Calu3 (cell line): ENCODE measurements at regions not wholly inside any gene's neighbourhood (a gene's known extent, or its start where the extent isn't known, plus 50 kb on each side); places are given as distances from the start of the nearest gene placed in this dataset.

ENCODE experiments used
- BruUV-seq: library from RNA; stranded (reverse); fragments of 400-500 nt; replicated peaks from 2 replicates; lab custom pipeline; 2021; lab: Mats Ljungman, UMichigan
- CTCF ChIA-PET: fragments of 300-600 bp; sonication (Branson Sonifier 250); formaldehyde crosslinking; loops from one replicate; lab custom pipeline; 2022; ENCODE audit warnings: antibody characterized with exemption; lab: Charles Lee
- DNase-seq: peaks from one replicate; pipeline ENCODE4 v3.0.0; 2022
- H3K27ac Mint-ChIP-seq: one replicate; pipeline ENCODE4 v1.8.0; 2022; ENCODE audit warnings: mixed read lengths; ENCODE audit not compliant: unreplicated experiment
- H3K27me3 Mint-ChIP-seq: one replicate; pipeline ENCODE4 v1.8.0; 2022; ENCODE audit warnings: mixed read lengths; ENCODE audit not compliant: unreplicated experiment
- H3K36me3 Mint-ChIP-seq: one replicate; pipeline ENCODE4 v1.8.0; 2022; ENCODE audit warnings: mild to moderate bottlenecking, moderate library complexity, mixed read lengths; ENCODE audit not compliant: insufficient read depth, unreplicated experiment
- H3K4me1 Mint-ChIP-seq: one replicate; pipeline ENCODE4 v1.8.0; 2022; ENCODE audit warnings: mild to moderate bottlenecking, low read depth, mixed read lengths; ENCODE audit not compliant: unreplicated experiment
- H3K4me3 Mint-ChIP-seq: one replicate; pipeline ENCODE4 v1.8.0; 2022; ENCODE audit warnings: mild to moderate bottlenecking, low read depth, moderate library complexity, mixed read lengths; ENCODE audit not compliant: unreplicated experiment
- H3K9me3 Mint-ChIP-seq: one replicate; pipeline ENCODE4 v1.8.0; 2022; ENCODE audit warnings: low read depth, mixed read lengths; ENCODE audit not compliant: unreplicated experiment
- intact Hi-C: fragments of 100-400 bp; cut with micrococcal nuclease; formaldehyde crosslinking; loops from one replicate; pipeline ENCODE4 v1.10.0; 2022; ENCODE audit not compliant: unreplicated experiment
- TF ChIP-seq, protein P1 (sequence below): fragments of 200-600 bp; IDR thresholded peaks from one replicate; pipeline ENCODE4 v1.8.0; 2022; ENCODE audit warnings: antibody characterized with exemption; ENCODE audit not compliant: unreplicated experiment

DNA sequence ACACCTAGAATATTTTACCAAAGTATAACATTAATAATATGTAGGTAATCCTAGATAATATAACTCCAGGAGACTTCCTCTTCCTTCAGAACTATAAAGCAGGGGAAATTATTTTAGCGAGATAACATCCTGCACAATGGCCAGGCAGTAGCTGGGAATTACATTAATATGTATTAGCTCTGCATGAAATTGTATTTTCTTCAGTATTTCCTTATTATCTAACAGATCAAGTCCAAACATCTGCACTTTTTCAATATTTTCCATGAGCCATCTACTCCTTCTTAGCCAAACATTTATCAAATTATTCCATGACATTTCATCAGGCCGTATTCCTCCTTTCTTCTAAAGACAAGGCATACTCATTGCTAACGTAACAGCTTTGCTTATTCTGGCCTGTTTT is 98.8 kb upstream of the PCDH9 start:
- no TSS peak for BruUV-seq
- intact Hi-C loops = no loop called here
- TF ChIP-seq, protein P1, sequence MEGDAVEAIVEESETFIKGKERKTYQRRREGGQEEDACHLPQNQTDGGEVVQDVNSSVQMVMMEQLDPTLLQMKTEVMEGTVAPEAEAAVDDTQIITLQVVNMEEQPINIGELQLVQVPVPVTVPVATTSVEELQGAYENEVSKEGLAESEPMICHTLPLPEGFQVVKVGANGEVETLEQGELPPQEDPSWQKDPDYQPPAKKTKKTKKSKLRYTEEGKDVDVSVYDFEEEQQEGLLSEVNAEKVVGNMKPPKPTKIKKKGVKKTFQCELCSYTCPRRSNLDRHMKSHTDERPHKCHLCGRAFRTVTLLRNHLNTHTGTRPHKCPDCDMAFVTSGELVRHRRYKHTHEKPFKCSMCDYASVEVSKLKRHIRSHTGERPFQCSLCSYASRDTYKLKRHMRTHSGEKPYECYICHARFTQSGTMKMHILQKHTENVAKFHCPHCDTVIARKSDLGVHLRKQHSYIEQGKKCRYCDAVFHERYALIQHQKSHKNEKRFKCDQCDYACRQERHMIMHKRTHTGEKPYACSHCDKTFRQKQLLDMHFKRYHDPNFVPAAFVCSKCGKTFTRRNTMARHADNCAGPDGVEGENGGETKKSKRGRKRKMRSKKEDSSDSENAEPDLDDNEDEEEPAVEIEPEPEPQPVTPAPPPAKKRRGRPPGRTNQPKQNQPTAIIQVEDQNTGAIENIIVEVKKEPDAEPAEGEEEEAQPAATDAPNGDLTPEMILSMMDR = no peak
- H3K4me3 Mint-ChIP-seq = no peak overlapping the region
- no peaks in the 10 kb centered on the region for H3K27me3 Mint-ChIP-seq
- no peaks in the 10 kb centered on the region for H3K36me3 Mint-ChIP-seq
- no peak for DNase-seq
- H3K4me1 Mint-ChIP-seq = no peaks in the 10 kb centered on the region
- CTCF ChIA-PET = no interaction called here
- no peak overlapping the region for H3K27ac Mint-ChIP-seq
- H3K9me3 Mint-ChIP-seq = no peaks in the 10 kb centered on the region

DNA sequence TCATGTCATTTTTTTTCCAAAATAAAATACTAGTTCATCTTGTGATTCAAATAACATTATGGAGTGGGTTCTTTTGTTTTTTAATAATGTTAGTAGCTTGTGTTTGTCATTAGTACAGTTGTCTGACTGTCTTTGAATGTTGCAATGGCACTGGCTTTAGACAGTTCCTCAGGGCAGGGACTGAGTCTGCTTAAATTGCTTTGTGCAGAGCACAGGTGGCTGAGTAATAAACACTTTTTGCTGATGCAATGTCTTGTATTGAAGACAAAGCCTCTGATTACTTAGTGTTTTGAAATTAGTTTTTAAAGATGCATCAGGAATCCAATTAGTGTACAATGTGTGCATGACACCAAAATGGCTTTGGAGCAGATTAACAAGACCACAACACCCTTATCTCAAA is 88.7 kb upstream of the PCDH9 start:
- no peaks in the 10 kb centered on the region for H3K9me3 Mint-ChIP-seq
- H3K4me1 Mint-ChIP-seq = no peaks in the 10 kb centered on the region
- H3K4me3 Mint-ChIP-seq = no peak overlapping the region
- no TSS peak for BruUV-seq
- CTCF ChIA-PET = no interaction called here
- intact Hi-C loops = no loop called here
- no peak overlapping the region for H3K27ac Mint-ChIP-seq
- no peaks in the 10 kb centered on the region for H3K36me3 Mint-ChIP-seq
- no peaks in the 10 kb centered on the region for H3K27me3 Mint-ChIP-seq
- TF ChIP-seq, protein P1 = no peak
- DNase-seq = no peak

DNA sequence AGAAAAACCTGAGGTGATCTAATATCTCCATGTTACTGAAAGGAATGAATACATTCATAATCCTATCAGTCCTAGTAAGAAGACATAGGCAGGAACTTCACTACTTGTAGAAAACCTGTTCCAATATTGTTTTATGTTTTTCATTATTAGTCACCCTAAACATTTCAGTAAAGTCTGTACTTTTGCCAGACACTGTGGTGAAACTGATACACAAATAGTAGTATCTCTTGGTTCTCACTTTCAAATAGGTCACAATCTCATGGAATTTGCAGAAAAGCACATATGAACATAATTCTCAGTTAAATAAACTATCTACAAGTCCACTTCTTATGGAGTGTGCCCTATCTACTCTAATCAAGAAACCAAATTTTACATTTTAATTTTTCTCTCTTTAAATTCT is 88.3 kb upstream of the PCDH9 start:
- TF ChIP-seq, protein P1 = no peak
- H3K27me3 Mint-ChIP-seq = no peaks in the 10 kb centered on the region
- no peaks in the 10 kb centered on the region for H3K36me3 Mint-ChIP-seq
- H3K9me3 Mint-ChIP-seq = no peaks in the 10 kb centered on the region
- CTCF ChIA-PET = no interaction called here
- H3K27ac Mint-ChIP-seq = no peak overlapping the region
- intact Hi-C loops = no loop called here
- H3K4me1 Mint-ChIP-seq = no peaks in the 10 kb centered on the region
- DNase-seq = no peak
- no peak overlapping the region for H3K4me3 Mint-ChIP-seq
- no TSS peak for BruUV-seq

DNA sequence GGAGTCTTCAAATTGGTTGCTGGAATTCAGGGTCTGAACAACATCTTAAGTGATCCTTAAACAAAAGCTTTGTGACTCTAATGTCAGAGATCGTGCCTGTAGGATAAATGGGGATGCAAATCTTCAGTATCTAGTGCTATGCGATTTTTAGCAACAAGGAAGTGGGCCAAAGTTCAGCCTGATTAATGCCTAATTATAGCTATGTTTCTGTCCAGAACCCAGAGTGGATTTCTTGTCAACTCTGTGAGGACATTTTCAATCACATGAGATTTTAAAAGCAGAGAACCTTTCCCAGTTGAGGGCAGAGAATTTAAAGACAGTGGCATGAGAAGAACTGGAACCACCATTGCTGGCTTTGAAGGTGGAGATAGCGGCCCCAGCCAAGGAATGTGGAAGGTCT is 84.3 kb upstream of the PCDH9 start:
- TF ChIP-seq, protein P1 = no peak

More for the DNA sequence above, 84.3 kb upstream of the PCDH9 start:
- Mint-ChIP-seq H3K4me3 (no peak overlapping the region), H3K9me3 (no peaks in the 10 kb centered on the region), H3K27me3 (no peaks in the 10 kb centered on the region), H3K36me3 (no peaks in the 10 kb centered on the region), H3K27ac (no peak overlapping the region), H3K4me1 (no peaks in the 10 kb centered on the region)
- no peak for DNase-seq
- BruUV-seq = no TSS peak
- CTCF ChIA-PET = interaction anchor here (1.2 kb wide), 1 partner anchor 10 kb away, joined by 3 read pairs; no protein-coding TSS in a partner anchor
- intact Hi-C loops = no loop called here
